ENCODE measurements at regions not wholly inside any gene's neighbourhood (a gene's known extent, or its start where the extent isn't known, plus 50 kb on each side); places are given as distances from the start of the nearest gene placed in this dataset.

- H3K4me3 ChIP-seq: no peak overlapping the region
- H3K9me3 ChIP-seq: no peaks in the 10 kb centered on the region
- H3K36me3 ChIP-seq: no peaks in the 10 kb centered on the region
- DNase-seq (ENCODE audit: low spot score in 2 of 2): no peak
- H3K4me1 ChIP-seq: no peaks in the 10 kb centered on the region
- TF ChIP-seq POLR2A (IDR thresholded peaks at IDR 0.05): no peak
- no peak for TF ChIP-seq POLR2AphosphoS5 (IDR thresholded peaks at IDR 0.05)
- no peak for TF ChIP-seq EP300 (IDR thresholded peaks at IDR 0.05)
- TF ChIP-seq CTCF (IDR thresholded peaks at IDR 0.05): no peak
- 91% methylated on average over 1 of the region's 1 CpG for WGBS
- H3K27me3 ChIP-seq: no peaks in the 10 kb centered on the region
- no peak overlapping the region for H3K27ac ChIP-seq
Observed at GRCh38 chr16:65832679-65833078, 533.8 kb upstream of the CDH5 start.

GRCh38 chr16:65831903-65832666 lies 534.4 kb upstream of the CDH5 start:
- Histone ChIP-seq H3K36me3 (no peaks in the 10 kb centered on the region), H3K27me3 (no peaks in the 10 kb centered on the region), H3K4me3 (no peak overlapping the region), H3K27ac (no peak overlapping the region), H3K9me3 (no peaks in the 10 kb centered on the region), H3K4me1 (no peaks in the 10 kb centered on the region)
- no peak for DNase-seq (ENCODE audit: low spot score in 2 of 2)
- WGBS: 89% methylated on average over 4 of the region's 4 CpGs
- TF ChIP-seq EP300 (IDR thresholded peaks at IDR 0.05): no peak
- TF ChIP-seq POLR2AphosphoS5 (IDR thresholded peaks at IDR 0.05): no peak
- no peak for TF ChIP-seq POLR2A (IDR thresholded peaks at IDR 0.05)
- no peak for TF ChIP-seq CTCF (IDR thresholded peaks at IDR 0.05)

GRCh38 chr16:65829076-65829475 lies 537.4 kb upstream of the CDH5 start:
- Histone ChIP-seq H3K27me3 (no peaks in the 10 kb centered on the region), H3K9me3 (no peaks in the 10 kb centered on the region), H3K27ac (no peak overlapping the region), H3K36me3 (no peaks in the 10 kb centered on the region), H3K4me1 (no peaks in the 10 kb centered on the region), H3K4me3 (no peak overlapping the region)
- WGBS: 56% methylated on average over 4 of the region's 4 CpGs
- no peak for DNase-seq (ENCODE audit: low spot score in 2 of 2)
- TF ChIP-seq EP300 (IDR thresholded peaks at IDR 0.05): no peak
- TF ChIP-seq CTCF (IDR thresholded peaks at IDR 0.05): no peak
- TF ChIP-seq POLR2AphosphoS5 (IDR thresholded peaks at IDR 0.05): no peak
- no peak for TF ChIP-seq POLR2A (IDR thresholded peaks at IDR 0.05)

GRCh38 chr16:65828296-65828695 lies 538.2 kb upstream of the CDH5 start:
- no peaks in the 10 kb centered on the region for H3K36me3 ChIP-seq
- no peaks in the 10 kb centered on the region for H3K27me3 ChIP-seq
- WGBS: 35% methylated on average over 2 of the region's 2 CpGs
- no peaks in the 10 kb centered on the region for H3K9me3 ChIP-seq
- no peaks in the 10 kb centered on the region for H3K4me1 ChIP-seq
- no peak overlapping the region for H3K4me3 ChIP-seq
- TF ChIP-seq POLR2A (IDR thresholded peaks at IDR 0.05): no peak
- TF ChIP-seq EP300 (IDR thresholded peaks at IDR 0.05): no peak
- no peak for TF ChIP-seq CTCF (IDR thresholded peaks at IDR 0.05)
- no peak for TF ChIP-seq POLR2AphosphoS5 (IDR thresholded peaks at IDR 0.05)
- no peak for DNase-seq (ENCODE audit: low spot score in 2 of 2)
- no peak overlapping the region for H3K27ac ChIP-seq

GRCh38 chr16:65827231-65827630 lies 539.3 kb upstream of the CDH5 start:
- no peak overlapping the region for H3K4me3 ChIP-seq
- DNase-seq (ENCODE audit: low spot score in 2 of 2): no peak
- no peaks in the 10 kb centered on the region for H3K27me3 ChIP-seq
- H3K27ac ChIP-seq: no peak overlapping the region
- no peaks in the 10 kb centered on the region for H3K36me3 ChIP-seq
- H3K9me3 ChIP-seq: no peaks in the 10 kb centered on the region
- no peaks in the 10 kb centered on the region for H3K4me1 ChIP-seq
- WGBS: 94% methylated on average over 2 of the region's 2 CpGs
- TF ChIP-seq CTCF (IDR thresholded peaks at IDR 0.05): no peak
- TF ChIP-seq POLR2AphosphoS5 (IDR thresholded peaks at IDR 0.05): no peak
- no peak for TF ChIP-seq EP300 (IDR thresholded peaks at IDR 0.05)
- no peak for TF ChIP-seq POLR2A (IDR thresholded peaks at IDR 0.05)

All from suprapubic skin (tissue), 4 donors.